K562 (cell line): ENCODE measurements at regions not wholly inside any gene's neighbourhood (a gene's known extent, or its start where the extent isn't known, plus 50 kb on each side); places are given as distances from the start of the nearest gene placed in this dataset.

Experiments
- ATAC-seq: fragments of 200-7000 bp; cut with Tn5 transposase; 3 replicates; pipeline ENCODE4 v1.9.1; 2020; ENCODE audit warnings: moderate library complexity
- BruUV-seq: library from RNA; stranded (reverse); fragments of 400-500 nt; replicated peaks from 2 replicates; lab custom pipeline; 2021; lab: Mats Ljungman, UMichigan
- CTCF ChIA-PET: fragments of 300-600 bp; formaldehyde crosslinking; extraction: SDS; loops from one replicate; lab custom pipeline; 2021; ENCODE audit warnings: low intra/inter-chr PET ratio; lab: Yijun Ruan, JAX
- POLR2A ChIA-PET: fragments of 300-600, 350-650 bp; sonication (Branson Sonifier 250); formaldehyde crosslinking; extraction: SDS; loops from one replicate; lab custom pipeline; 2021; ENCODE audit warnings: antibody characterized with exemption, inconsistent platforms; lab: Yijun Ruan, JAX
- DNase-seq, 4 experiments: peaks; one replicate each; pipeline versions ENCODE4 v3.0.0 to v3.0.0-alpha.2; 2011 to 2018; ENCODE audit warnings: low spot score in 3 of 4, mixed read lengths in 3 of 4; ENCODE audit errors: extremely low read depth in 1 of 4
- FAIRE-seq: peaks from 2 replicates; lab custom pipeline; 2011; peaks lifted over from hg19 to GRCh38; lab: Jason Lieb, UNC
- H2AFZ ChIP-seq: 2 replicates; pipeline ENCODE4 v1.6.0; 2011; ENCODE audit warnings: low read depth, low read length, control low read depth, inconsistent platforms
- H3K27ac ChIP-seq: fragments of 200-600 bp; 3 replicates; pipeline ENCODE4 v1.8.0; 2011; ENCODE audit warnings: low read depth, mild to moderate bottlenecking, control low read depth, inconsistent platforms, low read length, moderate library complexity, mixed read lengths; ENCODE audit errors: extremely low read depth
- H3K27me3 ChIP-seq, 2 experiments: fragments of 300-600 bp in 1 of 2; 2 replicates in 1 of 2; 3 replicates in 1 of 2; pipeline versions ENCODE4 v1.6.0 to v1.8.0; 2011; ENCODE audit warnings: inconsistent platforms in 2 of 2, low read length in 2 of 2, mild to moderate bottlenecking in 1 of 2, mixed read lengths in 1 of 2, moderate library complexity in 1 of 2; ENCODE audit not compliant: control insufficient read depth in 2 of 2, insufficient read depth in 2 of 2
- H3K36me3 ChIP-seq: fragments of 300-600 bp; 3 replicates; pipeline ENCODE4 v1.8.0; 2011; ENCODE audit warnings: mild to moderate bottlenecking, low read length, inconsistent platforms; ENCODE audit not compliant: control insufficient read depth, insufficient read depth
- H3K4me1 ChIP-seq, 2 experiments: fragments of 200-600 bp in 1 of 2; replicated peaks in 1 of 2; 2 replicates in 1 of 2; 3 replicates in 1 of 2; pipeline versions ENCODE4 v1.5.1 to v1.8.0; 2011; ENCODE audit warnings: inconsistent platforms in 2 of 2, low read length in 2 of 2, mild to moderate bottlenecking in 1 of 2, mixed read lengths in 1 of 2, moderate library complexity in 1 of 2; ENCODE audit not compliant: control insufficient read depth in 2 of 2, insufficient read depth in 2 of 2
- H3K4me2 ChIP-seq: 2 replicates; pipeline ENCODE4 v1.6.1; 2011; ENCODE audit warnings: low read length, control low read depth, inconsistent platforms, mixed read lengths; ENCODE audit not compliant: insufficient read depth
- H3K4me3 ChIP-seq: fragments of 200-600 bp; sonication (generic), shearing (Covaris generic); 2 replicates; pipeline ENCODE4 v1.5.1; 2016; ENCODE audit warnings: control low read depth, inconsistent platforms
- H3K79me2 ChIP-seq: fragments of 200-600 bp; 3 replicates; pipeline ENCODE4 v1.8.0; 2011; ENCODE audit warnings: low read length, inconsistent platforms; ENCODE audit not compliant: control insufficient read depth, insufficient read depth
- H3K9ac ChIP-seq, 2 experiments: 2 replicates each; pipeline versions ENCODE4 v1.6.0 to v1.6.1; 2011; ENCODE audit warnings: low read depth in 2 of 2, low read length in 2 of 2, control low read depth in 1 of 2, inconsistent platforms in 1 of 2, mild to moderate bottlenecking in 1 of 2, mixed read lengths in 1 of 2; ENCODE audit not compliant: insufficient read depth in 1 of 2
- H3K9me1 ChIP-seq: one replicate; pipeline ENCODE4 v1.6.0; 2011; ENCODE audit warnings: inconsistent platforms, mild to moderate bottlenecking, low read length, moderate library complexity; ENCODE audit not compliant: control insufficient read depth, insufficient read depth
- H3K9me3 ChIP-seq: replicated peaks from 2 replicates; pipeline ENCODE4 v1.5.1; 2011; ENCODE audit warnings: low read depth, low read length, inconsistent platforms; ENCODE audit not compliant: control insufficient read depth, insufficient read depth
- H4K20me1 ChIP-seq: replicated peaks from 2 replicates; pipeline ENCODE4 v1.6.1; 2011; ENCODE audit warnings: low read length, inconsistent platforms, mixed read lengths; ENCODE audit not compliant: control insufficient read depth, insufficient read depth
- CHD1 ChIP-seq: fragments of 200-600 bp; sonication (generic); IDR thresholded peaks from one replicate; pipeline ENCODE4 v1.6.1; 2012; ENCODE audit warnings: mild to moderate bottlenecking, moderate library complexity, low read length, inconsistent platforms
- CREM ChIP-seq: IDR thresholded peaks from 2 replicates; pipeline ENCODE4 v1.6.1; 2014; ENCODE audit warnings: antibody characterized with exemption, low read depth
- FUS ChIP-seq: fragments of 200-400 bp; formaldehyde crosslinking; optimal IDR thresholded peaks from 2 replicates; pipeline ENCODE3; 2017; ENCODE audit warnings: low read depth, low read length
- GTF2B ChIP-seq: IDR thresholded peaks from 2 replicates; pipeline ENCODE4 v1.6.1; 2011; ENCODE audit not compliant: insufficient read length; ENCODE audit errors: extremely low read depth
- PHF21A ChIP-seq: fragments of 450-650 bp; IDR thresholded peaks from 2 replicates; pipeline ENCODE4 v1.6.1; 2017; ENCODE audit warnings: low read depth, borderline replicate concordance
- PML ChIP-seq: IDR thresholded peaks from 2 replicates; pipeline ENCODE4 v1.6.1; 2012; ENCODE audit warnings: low read length, inconsistent platforms
- SAP30 ChIP-seq: fragments of 200-600 bp; sonication (generic); IDR thresholded peaks from 2 replicates; pipeline ENCODE4 v1.6.1; 2012; ENCODE audit warnings: borderline replicate concordance, low read depth, mild to moderate bottlenecking, moderate library complexity, low read length, control low read depth, inconsistent platforms; ENCODE audit not compliant: insufficient read depth, poor library complexity, severe bottlenecking
- STAG1 ChIP-seq: sonication (generic); formaldehyde crosslinking; IDR thresholded peaks from 2 replicates; pipeline ENCODE4 v1.5.0; 2020; ENCODE audit warnings: missing genetic modification reagents, borderline replicate concordance
- STAT5B ChIP-seq: fragments of 250-450 bp; sonication (Bioruptor Pico); IDR thresholded peaks from 2 replicates; pipeline ENCODE4 v1.8.0; 2021; ENCODE audit warnings: mild to moderate bottlenecking, inconsistent platforms
- ZNF263 ChIP-seq: sonication (generic); formaldehyde crosslinking; IDR thresholded peaks from 2 replicates; pipeline ENCODE4 v1.8.0; 2022; ENCODE audit warnings: mild to moderate bottlenecking, missing genetic modification reagents, borderline replicate concordance
- WGBS: fragments of 100-300 bp; shearing (Covaris generic); methylation state at CpG from one replicate; pipeline ENCODE4 v1.1.6; 2016; ENCODE audit warnings: low coverage, mixed read lengths; ENCODE audit not compliant: insufficient coverage; ENCODE audit errors: missing lambda C conversion rate; 5-methylcytosine and 5-hydroxymethylcytosine counted together
- in situ Hi-C: fragments of 300-500 bp; cut with MboI; formaldehyde crosslinking; loops from 4 replicates; pipeline ENCODE4 v1.15.0; 2018; ENCODE audit warnings: inconsistent platforms, mixed read lengths
- intact Hi-C: fragments of 100-400 bp; cut with micrococcal nuclease; formaldehyde crosslinking; loops from 2 replicates; pipeline ENCODE4 v1.14.2; 2022
- TF ChIP-seq, protein P1 (sequence below): fragments of 450-650 bp; formaldehyde crosslinking; IDR thresholded peaks from 2 replicates; pipeline ENCODE4 v1.4.0; 2022; ENCODE audit warnings: missing genetic modification characterization
- TF ChIP-seq, protein P2 (sequence below): sonication (generic); formaldehyde crosslinking; IDR thresholded peaks from 2 replicates; pipeline ENCODE4 v1.5.0; 2020; ENCODE audit warnings: missing genetic modification reagents
- TF ChIP-seq, protein P3 (sequence below): fragments of 450-650 bp; formaldehyde crosslinking; IDR thresholded peaks from 2 replicates; pipeline ENCODE4 v1.4.0; 2022; ENCODE audit warnings: missing genetic modification characterization

- H3K9me3 ChIP-seq, result no peaks in the 10 kb centered on the region
- H2AFZ ChIP-seq, result no peak overlapping the region
- H3K79me2 ChIP-seq, result no peaks in the 10 kb centered on the region
- no peak for ATAC-seq
- intact Hi-C loops, result no loop called here
- no peaks in the 10 kb centered on the region for H3K9me1 ChIP-seq
- H3K4me3 ChIP-seq, result no peak overlapping the region
- no peak overlapping the region for H3K4me2 ChIP-seq
- no peak for FAIRE-seq
- no peak overlapping the region for H3K27ac ChIP-seq
- H3K9ac ChIP-seq, result no peak overlapping the region
- no peaks in the 10 kb centered on the region for H3K4me1 ChIP-seq
- TF ChIP-seq FUS (no peak), SAP30 (no peak), STAT5B (CRISPR knock-in tag) (no peak), GTF2B (no peak), CREM (no peak), ZNF263 (no peak), PML (no peak), CHD1 (no peak), PHF21A (no peak), STAG1 (no peak)
- TF ChIP-seq, protein P1, sequence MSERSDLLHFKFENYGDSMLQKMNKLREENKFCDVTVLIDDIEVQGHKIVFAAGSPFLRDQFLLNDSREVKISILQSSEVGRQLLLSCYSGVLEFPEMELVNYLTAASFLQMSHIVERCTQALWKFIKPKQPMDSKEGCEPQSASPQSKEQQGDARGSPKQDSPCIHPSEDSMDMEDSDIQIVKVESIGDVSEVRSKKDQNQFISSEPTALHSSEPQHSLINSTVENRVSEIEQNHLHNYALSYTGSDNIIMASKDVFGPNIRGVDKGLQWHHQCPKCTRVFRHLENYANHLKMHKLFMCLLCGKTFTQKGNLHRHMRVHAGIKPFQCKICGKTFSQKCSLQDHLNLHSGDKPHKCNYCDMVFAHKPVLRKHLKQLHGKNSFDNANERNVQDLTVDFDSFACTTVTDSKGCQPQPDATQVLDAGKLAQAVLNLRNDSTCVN (CRISPR knock-in tag), result no peak
- TF ChIP-seq, protein P2, sequence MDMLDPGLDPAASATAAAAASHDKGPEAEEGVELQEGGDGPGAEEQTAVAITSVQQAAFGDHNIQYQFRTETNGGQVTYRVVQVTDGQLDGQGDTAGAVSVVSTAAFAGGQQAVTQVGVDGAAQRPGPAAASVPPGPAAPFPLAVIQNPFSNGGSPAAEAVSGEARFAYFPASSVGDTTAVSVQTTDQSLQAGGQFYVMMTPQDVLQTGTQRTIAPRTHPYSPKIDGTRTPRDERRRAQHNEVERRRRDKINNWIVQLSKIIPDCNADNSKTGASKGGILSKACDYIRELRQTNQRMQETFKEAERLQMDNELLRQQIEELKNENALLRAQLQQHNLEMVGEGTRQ (CRISPR knock-in tag), result no peak
- TF ChIP-seq, protein P3, sequence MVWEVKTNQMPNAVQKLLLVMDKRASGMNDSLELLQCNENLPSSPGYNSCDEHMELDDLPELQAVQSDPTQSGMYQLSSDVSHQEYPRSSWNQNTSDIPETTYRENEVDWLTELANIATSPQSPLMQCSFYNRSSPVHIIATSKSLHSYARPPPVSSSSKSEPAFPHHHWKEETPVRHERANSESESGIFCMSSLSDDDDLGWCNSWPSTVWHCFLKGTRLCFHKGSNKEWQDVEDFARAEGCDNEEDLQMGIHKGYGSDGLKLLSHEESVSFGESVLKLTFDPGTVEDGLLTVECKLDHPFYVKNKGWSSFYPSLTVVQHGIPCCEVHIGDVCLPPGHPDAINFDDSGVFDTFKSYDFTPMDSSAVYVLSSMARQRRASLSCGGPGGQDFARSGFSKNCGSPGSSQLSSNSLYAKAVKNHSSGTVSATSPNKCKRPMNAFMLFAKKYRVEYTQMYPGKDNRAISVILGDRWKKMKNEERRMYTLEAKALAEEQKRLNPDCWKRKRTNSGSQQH (CRISPR knock-in tag), result no peak
- BruUV-seq, result no TSS peak
- peaks cover 2 to 35% of the 10 kb centered on the region in 2 experiments; a peak in 3 of 5 replicates for H3K27me3 ChIP-seq
- POLR2A ChIA-PET, result interaction anchor here (0.7 kb wide), 1 partner anchor 179 kb away, joined by 3 read pairs; no protein-coding TSS in a partner anchor
- DNase-seq, result no peak
- in situ Hi-C loops, result no loop called here
- H3K36me3 ChIP-seq, result no peaks in the 10 kb centered on the region
- CTCF ChIA-PET, result no interaction called here
- no peaks in the 10 kb centered on the region for H4K20me1 ChIP-seq
- 2% methylated on average over 7 of the region's 7 CpGs for WGBS
These were observed 133.2 kb upstream of the CACNA1E start for GRCh38 chr1:181350131-181350530.
